SK-N-SH treated with all-trans-retinoic acid at 6 μM for 48 hours (cell line): ENCODE measurements at regions not wholly inside any gene's neighbourhood (a gene's known extent, or its start where the extent isn't known, plus 50 kb on each side); places are given as distances from the start of the nearest gene placed in this dataset.

ENCODE experiments used
- ARNTL ChIP-seq: fragments of 450-650 bp; formaldehyde crosslinking; IDR thresholded peaks from 2 replicates; pipeline ENCODE4 v1.5.0; 2020; ENCODE audit warnings: low read depth, mild to moderate bottlenecking, moderate library complexity, borderline replicate concordance
- CREB5 ChIP-seq: fragments of 250-450 bp; sonication (Bioruptor Pico); IDR thresholded peaks from 2 replicates; pipeline ENCODE4 v1.5.1; 2020; ENCODE audit warnings: low read depth, mild to moderate bottlenecking, moderate library complexity
- ESRRG ChIP-seq: fragments of 250-450 bp; sonication (Bioruptor Pico); IDR thresholded peaks from 2 replicates; pipeline ENCODE4 v1.6.1; 2021; ENCODE audit warnings: mild to moderate bottlenecking
- SNAI2 ChIP-seq: fragments of 250-450 bp; sonication (Bioruptor Pico); IDR thresholded peaks from 2 replicates; pipeline ENCODE4 v1.5.0; 2020; ENCODE audit warnings: mild to moderate bottlenecking, moderate library complexity

DNA sequence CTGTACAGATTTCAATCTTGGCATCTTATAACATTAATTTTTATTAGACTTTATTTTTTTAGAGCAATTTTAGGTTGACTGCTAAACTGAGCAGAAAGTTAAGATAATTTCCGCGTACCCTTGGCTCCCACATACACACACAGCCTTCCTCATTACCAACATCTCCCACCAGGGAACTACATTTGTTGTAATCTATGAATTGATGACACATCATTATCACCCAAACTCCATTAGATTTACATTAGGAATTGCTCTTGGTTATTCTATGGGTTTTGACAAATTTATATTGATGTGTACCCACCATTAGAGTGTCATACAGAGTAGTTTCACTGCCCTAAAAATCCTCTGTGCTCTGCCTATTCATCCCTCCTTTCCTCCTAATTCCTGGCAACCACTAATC lies 56.4 kb upstream of the GRIK3 start:
- TF ChIP-seq SNAI2 (CRISPR knock-in tag) (no peak), CREB5 (CRISPR knock-in tag) (no peak), ARNTL (CRISPR knock-in tag) (no peak), ESRRG (CRISPR knock-in tag) (no peak)
